KMS-11 (cell line): ENCODE measurements at regions not wholly inside any gene's neighbourhood (a gene's known extent, or its start where the extent isn't known, plus 50 kb on each side); places are given as distances from the start of the nearest gene placed in this dataset.

Experiments used
- H2AFZ ChIP-seq: fragments of 200-600 bp; sonication (generic); 2 replicates; pipeline ENCODE4 v1.6.1; 2016; ENCODE audit warnings: antibody characterized with exemption, mixed run types, low read depth
- H3K27ac ChIP-seq: fragments of 200-600 bp; sonication (generic); 2 replicates; pipeline ENCODE4 v1.6.1; 2016; ENCODE audit warnings: mild to moderate bottlenecking, mixed run types
- H3K27me3 ChIP-seq: fragments of 200-600 bp; sonication (generic); 2 replicates; pipeline ENCODE4 v1.6.1; 2017; ENCODE audit warnings: mild to moderate bottlenecking, low read depth, mixed run types, moderate library complexity; ENCODE audit not compliant: insufficient read depth
- H3K36me3 ChIP-seq: fragments of 200-600 bp; sonication (generic); 2 replicates; pipeline ENCODE4 v1.6.1; 2017; ENCODE audit warnings: mild to moderate bottlenecking, mixed run types; ENCODE audit not compliant: insufficient read depth
- H3K4me1 ChIP-seq: fragments of 200-600 bp; sonication (generic); 2 replicates; pipeline ENCODE4 v1.6.1; 2016; ENCODE audit warnings: mild to moderate bottlenecking, low read depth, mixed run types; ENCODE audit not compliant: poor library complexity, severe bottlenecking
- H3K4me2 ChIP-seq: fragments of 200-600 bp; sonication (generic); 2 replicates; pipeline ENCODE4 v1.7.0; 2016; ENCODE audit warnings: mild to moderate bottlenecking, mixed run types
- H3K4me3 ChIP-seq: fragments of 200-600 bp; sonication (generic); IDR thresholded peaks from 2 replicates; pipeline ENCODE4 v1.6.1; 2017; ENCODE audit warnings: low read depth, low read length, mixed read lengths; ENCODE audit not compliant: insufficient read depth
- H3K79me2 ChIP-seq: fragments of 200-600 bp; sonication (generic); 2 replicates; pipeline ENCODE4 v1.6.1; 2016; ENCODE audit warnings: low read depth, mixed run types; ENCODE audit not compliant: insufficient read depth
- H3K9ac ChIP-seq: fragments of 200-600 bp; sonication (generic); 2 replicates; pipeline ENCODE4 v1.6.1; 2016; ENCODE audit warnings: mild to moderate bottlenecking, mixed run types
- H4K20me1 ChIP-seq: fragments of 200-600 bp; sonication (generic); 2 replicates; pipeline ENCODE4 v1.6.1; 2016; ENCODE audit warnings: mild to moderate bottlenecking, mixed run types; ENCODE audit not compliant: insufficient read depth
- TF ChIP-seq, protein P1 (sequence below): fragments of 200-600 bp; sonication (generic); conservative IDR thresholded peaks from 2 replicates; pipeline ENCODE4 v1.6.1; 2017; ENCODE audit warnings: low read depth, mild to moderate bottlenecking, antibody characterized with exemption, low read length, moderate library complexity, mixed read lengths

DNA sequence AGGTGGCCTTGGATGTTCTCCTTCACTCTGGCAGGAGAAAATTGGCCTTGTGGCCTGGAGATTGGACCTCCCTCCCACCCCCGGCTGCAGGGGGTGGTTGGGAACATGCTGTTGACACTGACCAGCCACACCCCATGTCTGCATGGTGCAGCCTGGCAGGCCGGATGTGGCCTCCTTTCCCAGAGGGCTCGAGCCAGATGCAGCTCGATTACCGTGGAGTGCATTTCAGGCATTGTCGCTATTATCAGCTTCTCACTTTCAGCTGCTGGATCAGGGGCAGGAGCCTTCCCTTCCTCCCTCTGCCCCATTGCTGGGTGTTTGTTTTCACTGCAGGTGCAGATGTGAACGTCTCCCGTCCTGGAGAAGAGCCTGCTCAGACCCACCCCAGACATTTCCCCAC lies 211.0 kb upstream of the SIX2 start:
- Histone ChIP-seq H2AFZ (no peak overlapping the region), H3K36me3 (no peaks in the 10 kb centered on the region), H4K20me1 (no peaks in the 10 kb centered on the region), H3K27ac (no peak overlapping the region), H3K4me2 (no peak overlapping the region), H3K4me1 (no peaks in the 10 kb centered on the region), H3K4me3 (no peak overlapping the region), H3K27me3 (no peaks in the 10 kb centered on the region), H3K79me2 (no peaks in the 10 kb centered on the region), H3K9ac (no peak overlapping the region)
- TF ChIP-seq, protein P1, sequence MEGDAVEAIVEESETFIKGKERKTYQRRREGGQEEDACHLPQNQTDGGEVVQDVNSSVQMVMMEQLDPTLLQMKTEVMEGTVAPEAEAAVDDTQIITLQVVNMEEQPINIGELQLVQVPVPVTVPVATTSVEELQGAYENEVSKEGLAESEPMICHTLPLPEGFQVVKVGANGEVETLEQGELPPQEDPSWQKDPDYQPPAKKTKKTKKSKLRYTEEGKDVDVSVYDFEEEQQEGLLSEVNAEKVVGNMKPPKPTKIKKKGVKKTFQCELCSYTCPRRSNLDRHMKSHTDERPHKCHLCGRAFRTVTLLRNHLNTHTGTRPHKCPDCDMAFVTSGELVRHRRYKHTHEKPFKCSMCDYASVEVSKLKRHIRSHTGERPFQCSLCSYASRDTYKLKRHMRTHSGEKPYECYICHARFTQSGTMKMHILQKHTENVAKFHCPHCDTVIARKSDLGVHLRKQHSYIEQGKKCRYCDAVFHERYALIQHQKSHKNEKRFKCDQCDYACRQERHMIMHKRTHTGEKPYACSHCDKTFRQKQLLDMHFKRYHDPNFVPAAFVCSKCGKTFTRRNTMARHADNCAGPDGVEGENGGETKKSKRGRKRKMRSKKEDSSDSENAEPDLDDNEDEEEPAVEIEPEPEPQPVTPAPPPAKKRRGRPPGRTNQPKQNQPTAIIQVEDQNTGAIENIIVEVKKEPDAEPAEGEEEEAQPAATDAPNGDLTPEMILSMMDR = no peak

DNA sequence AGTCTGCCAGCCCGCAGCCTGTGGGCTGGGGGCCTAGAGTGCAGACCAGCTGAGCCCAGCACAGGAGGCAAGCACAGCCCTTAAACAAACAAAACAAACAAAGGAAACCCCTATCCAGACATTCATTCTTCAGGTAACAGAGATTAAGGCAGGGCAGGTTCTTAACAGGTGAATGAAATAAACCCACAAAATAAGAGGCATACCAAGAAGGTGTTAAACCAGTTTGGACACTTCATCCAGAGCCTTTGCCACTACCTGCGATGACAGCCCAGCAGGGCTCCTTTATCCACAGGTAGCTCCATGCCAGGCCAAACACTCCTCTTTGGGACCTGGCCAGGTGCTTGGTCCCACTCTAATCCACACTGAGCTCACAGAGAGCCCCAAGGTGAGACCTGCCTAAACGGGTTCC lies 209.7 kb upstream of the SIX2 start:
- Histone ChIP-seq H3K9ac (no peak overlapping the region), H3K4me2 (no peak overlapping the region), H3K4me3 (no peak overlapping the region)

DNA sequence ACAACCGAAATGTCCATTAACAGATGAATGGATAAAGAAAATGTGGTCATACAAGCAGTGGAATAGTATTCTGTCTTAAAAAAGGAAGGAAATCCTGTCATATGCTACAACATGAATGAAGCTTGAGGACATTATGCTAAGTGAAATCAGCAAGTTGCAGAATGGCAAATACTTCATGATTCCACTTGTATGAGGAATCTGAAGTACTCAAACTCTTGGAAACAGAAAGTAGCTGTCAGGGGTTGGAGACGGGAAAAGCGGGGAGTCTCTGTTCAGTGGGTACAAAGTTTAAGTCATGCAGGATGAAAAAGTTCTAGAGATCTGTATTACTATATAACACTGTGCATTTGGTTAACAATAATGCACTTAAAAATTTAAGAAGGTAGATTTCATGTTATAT lies 209.0 kb upstream of the SIX2 start:
- no peaks in the 10 kb centered on the region for H3K36me3 ChIP-seq
- no peak overlapping the region for H3K4me3 ChIP-seq
- no peaks in the 10 kb centered on the region for H4K20me1 ChIP-seq
- no peaks in the 10 kb centered on the region for H3K27me3 ChIP-seq
- TF ChIP-seq, protein P1 = no peak
- H3K4me2 ChIP-seq = no peak overlapping the region
- no peak overlapping the region for H3K9ac ChIP-seq
- no peak overlapping the region for H3K27ac ChIP-seq
- no peaks in the 10 kb centered on the region for H3K4me1 ChIP-seq
- H3K79me2 ChIP-seq = no peaks in the 10 kb centered on the region
- no peak overlapping the region for H2AFZ ChIP-seq

More for the DNA sequence above, 209.7 kb upstream of the SIX2 start:
- H3K36me3 ChIP-seq = no peaks in the 10 kb centered on the region
- H3K79me2 ChIP-seq = no peaks in the 10 kb centered on the region
- H3K27ac ChIP-seq = no peak overlapping the region
- no peak overlapping the region for H2AFZ ChIP-seq
- no peaks in the 10 kb centered on the region for H3K4me1 ChIP-seq
- TF ChIP-seq, protein P1 = no peak
- no peaks in the 10 kb centered on the region for H4K20me1 ChIP-seq
- no peaks in the 10 kb centered on the region for H3K27me3 ChIP-seq

DNA sequence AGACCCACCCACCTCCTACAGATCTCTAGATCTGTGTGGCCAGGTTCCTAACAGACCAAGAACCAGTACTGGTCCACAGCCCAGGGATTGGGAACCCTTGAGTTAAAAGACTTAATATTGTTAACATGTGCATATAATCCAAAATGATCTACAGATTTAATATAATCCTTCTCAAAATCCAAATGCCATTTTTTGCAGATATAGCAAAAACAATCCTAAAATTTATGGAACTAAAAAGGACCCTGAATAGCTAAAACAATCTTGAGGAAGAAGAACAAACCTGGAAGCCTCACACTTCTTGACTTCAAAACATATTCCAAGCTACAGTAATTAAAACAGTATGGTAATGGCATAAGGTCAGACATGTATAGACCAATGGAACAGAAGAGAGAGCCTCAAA lies 206.9 kb upstream of the SIX2 start:
- H3K36me3 ChIP-seq = no peaks in the 10 kb centered on the region
- H3K27me3 ChIP-seq = no peaks in the 10 kb centered on the region
- H2AFZ ChIP-seq = no peak overlapping the region
- no peaks in the 10 kb centered on the region for H4K20me1 ChIP-seq
- TF ChIP-seq, protein P1 = no peak
- no peak overlapping the region for H3K4me3 ChIP-seq
- no peak overlapping the region for H3K9ac ChIP-seq
- H3K79me2 ChIP-seq = no peaks in the 10 kb centered on the region
- no peak overlapping the region for H3K27ac ChIP-seq
- no peak overlapping the region for H3K4me2 ChIP-seq
- no peaks in the 10 kb centered on the region for H3K4me1 ChIP-seq

DNA sequence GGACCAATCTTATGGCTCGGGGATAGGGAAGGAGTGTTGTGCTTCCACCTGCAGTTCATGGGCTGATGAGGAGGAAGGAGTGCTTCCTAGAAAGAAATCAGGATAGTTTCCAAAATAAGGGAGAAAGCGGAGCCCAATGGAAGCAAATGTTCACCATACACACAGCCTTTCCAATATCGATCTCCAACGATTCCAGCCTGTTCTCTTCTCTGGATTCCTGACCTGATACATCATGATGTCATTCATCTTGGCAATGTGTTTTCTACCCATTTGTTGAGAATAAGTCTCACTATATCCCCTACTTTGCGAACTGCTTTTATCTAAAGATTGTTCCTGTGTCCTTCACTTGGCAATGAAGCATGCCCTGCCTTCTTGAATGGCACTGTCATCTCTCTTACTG lies 205.3 kb upstream of the SIX2 start:
- Histone ChIP-seq H3K27me3 (no peaks in the 10 kb centered on the region), H4K20me1 (no peaks in the 10 kb centered on the region), H3K36me3 (no peaks in the 10 kb centered on the region), H3K27ac (no peak overlapping the region), H3K4me2 (no peak overlapping the region), H3K4me3 (no peak overlapping the region), H2AFZ (no peak overlapping the region), H3K4me1 (no peaks in the 10 kb centered on the region), H3K9ac (no peak overlapping the region), H3K79me2 (no peaks in the 10 kb centered on the region)
- TF ChIP-seq, protein P1 = no peak
